HepG2 (cell line): ENCODE measurements at regions not wholly inside any gene's neighbourhood (a gene's known extent, or its start where the extent isn't known, plus 50 kb on each side); places are given as distances from the start of the nearest gene placed in this dataset.

Experiments
- BRCA1 ChIP-seq: sonication (generic); formaldehyde crosslinking; IDR thresholded peaks from 2 replicates; pipeline ENCODE4 v1.4.0; 2020; ENCODE audit warnings: missing genetic modification reagents
- CTCF ChIP-seq: sonication (generic); formaldehyde crosslinking; IDR thresholded peaks from 2 replicates; pipeline ENCODE4 v1.5.0; 2020; ENCODE audit warnings: mild to moderate bottlenecking, missing genetic modification reagents, moderate library complexity
- ESRRA ChIP-seq: sonication (generic); formaldehyde crosslinking; IDR thresholded peaks from 2 replicates; pipeline ENCODE4 v1.5.1; 2020; ENCODE audit warnings: mild to moderate bottlenecking, low read depth, missing genetic modification reagents
- HCFC1 ChIP-seq: fragments of 150-350 bp; IDR thresholded peaks from 2 replicates; pipeline ENCODE4 v1.6.1; 2014; ENCODE audit warnings: low read depth, low read length
- KLF9 ChIP-seq: IDR thresholded peaks from 2 replicates; pipeline ENCODE4 v1.6.1; 2016; ENCODE audit warnings: low read depth
- MTF1 ChIP-seq: sonication (generic); formaldehyde crosslinking; IDR thresholded peaks from 2 replicates; pipeline ENCODE4 v1.5.0; 2020; ENCODE audit warnings: missing genetic modification reagents
- PAXIP1 ChIP-seq: sonication (generic); formaldehyde crosslinking; conservative IDR thresholded peaks from 2 replicates; pipeline ENCODE4 v1.4.0; 2020; ENCODE audit warnings: mild to moderate bottlenecking, missing genetic modification reagents, moderate library complexity
- POGK ChIP-seq: sonication (generic); formaldehyde crosslinking; conservative IDR thresholded peaks from 2 replicates; pipeline ENCODE4 v1.8.0; 2022; ENCODE audit warnings: mild to moderate bottlenecking, moderate library complexity, missing genetic modification reagents
- POLR2A ChIP-seq, 2 experiments: IDR thresholded peaks; 2 replicates each; pipeline ENCODE4 v1.6.1; 2011; ENCODE audit warnings: low read depth in 2 of 2, low read length in 2 of 2, mild to moderate bottlenecking in 1 of 2, moderate library complexity in 1 of 2; ENCODE audit not compliant: insufficient read depth in 1 of 2
- REST ChIP-seq, 2 experiments: IDR thresholded peaks; 2 replicates each; pipeline ENCODE4 v1.6.1; 2011 to 2012; ENCODE audit warnings: low read length in 2 of 2, borderline replicate concordance in 1 of 2, low read depth in 1 of 2, mild to moderate bottlenecking in 1 of 2, moderate library complexity in 1 of 2
- RFX5 ChIP-seq: IDR thresholded peaks from 2 replicates; pipeline ENCODE4 v1.6.1; 2011; ENCODE audit warnings: low read depth, low read length, improper control_type of control experiment
- ZBTB33 ChIP-seq: sonication (generic); formaldehyde crosslinking; IDR thresholded peaks from 2 replicates; pipeline ENCODE4 v1.4.0; 2020; ENCODE audit warnings: missing genetic modification reagents

- TF ChIP-seq HCFC1 (no peak), KLF9 (CRISPR knock-in tag) (no peak), CTCF (no peak), ZBTB33 (CRISPR knock-in tag) (no peak), BRCA1 (CRISPR knock-in tag) (no peak), RFX5 (no peak), POGK (CRISPR knock-in tag) (no peak), PAXIP1 (CRISPR knock-in tag) (no peak), POLR2A (IDR thresholded peaks at IDR 0.05; ENCODE audit: insufficient read depth in 1 of 2, low read depth in 2 of 2, low read length in 2 of 2) (no peak), ESRRA (no peak), REST (IDR thresholded peaks at IDR 0.05; ENCODE audit: borderline replicate concordance in 1 of 2, low read depth in 1 of 2, low read length in 2 of 2) (no peak), MTF1 (no peak)
Measured at GRCh38 chr12:92289629-92290349, 144.1 kb upstream of the BTG1 start.
